Activated CD8-positive, alpha-beta T cell treated with anti-CD3 and anti-CD28 coated beads for 36 hours (primary cell): ENCODE measurements at regions not wholly inside any gene's neighbourhood (a gene's known extent, or its start where the extent isn't known, plus 50 kb on each side); places are given as distances from the start of the nearest gene placed in this dataset.

Experiments used
- ATAC-seq: fragments of 200-7000 bp; cut with Tn5 transposase; one replicate; pipeline ENCODE4 v1.10.0; 2021; ENCODE audit warnings: mild to moderate bottlenecking, moderate library complexity
- CTCF ChIA-PET: fragments of 350-600 bp; sonication (Branson Sonifier 250); formaldehyde crosslinking; loops from one replicate; lab custom pipeline; 2021; ENCODE audit warnings: antibody characterized with exemption; lab: Charles Lee
- POLR2A ChIA-PET: fragments of 350-600 bp; sonication (Branson Sonifier 250); formaldehyde crosslinking; loops from one replicate; lab custom pipeline; 2021; ENCODE audit warnings: antibody characterized with exemption; lab: Charles Lee
- DNase-seq: peaks from one replicate; pipeline ENCODE4 v3.0.0-alpha.2; 2020
- H3K27ac Mint-ChIP-seq: one replicate; pipeline ENCODE4 v1.8.0; 2021; ENCODE audit warnings: mild to moderate bottlenecking, mixed read lengths
- H3K27me3 Mint-ChIP-seq: one replicate; pipeline ENCODE4 v1.8.0; 2021; ENCODE audit warnings: mixed read lengths
- H3K36me3 Mint-ChIP-seq: one replicate; pipeline ENCODE4 v1.8.0; 2021; ENCODE audit warnings: low read depth, mixed read lengths
- H3K4me1 Mint-ChIP-seq: one replicate; pipeline ENCODE4 v1.8.0; 2021; ENCODE audit warnings: low read depth, mixed read lengths
- H3K4me3 Mint-ChIP-seq: one replicate; pipeline ENCODE4 v1.8.0; 2021; ENCODE audit warnings: mild to moderate bottlenecking, moderate library complexity, mixed read lengths
- H3K9me3 Mint-ChIP-seq: one replicate; pipeline ENCODE4 v1.8.0; 2021; ENCODE audit warnings: mixed read lengths
- intact Hi-C: fragments of 100-400 bp; cut with micrococcal nuclease; formaldehyde crosslinking; loops from one replicate; pipeline ENCODE4 v1.10.0; 2022
- TF ChIP-seq, protein P1 (sequence below): fragments of 200-600 bp; IDR thresholded peaks from one replicate; pipeline ENCODE4 v1.8.0; 2022; ENCODE audit warnings: antibody characterized with exemption, mild to moderate bottlenecking

DNA sequence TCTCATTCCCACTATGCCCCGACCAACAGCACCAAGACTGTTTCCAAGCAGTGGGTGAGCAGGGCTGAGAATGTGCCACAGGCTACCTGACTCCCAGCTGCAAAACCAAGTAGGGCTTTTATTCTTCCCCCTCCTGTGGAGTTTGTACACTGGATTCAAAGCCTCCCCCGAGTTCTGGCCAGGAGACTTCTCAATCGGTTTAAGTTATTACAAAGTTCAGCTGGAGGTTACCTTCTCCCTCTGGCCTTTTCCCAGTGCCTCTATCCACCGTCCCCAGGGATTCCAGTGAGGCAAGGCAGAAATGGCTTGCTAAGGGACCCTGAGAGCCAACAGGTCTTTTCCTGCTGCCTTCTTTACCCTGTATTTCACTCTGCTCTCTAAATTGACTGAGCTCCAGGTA is 217.0 kb downstream of the ADGRG6 start:
- ATAC-seq (no peak), DNase-seq (no peak)
- no peaks in the 10 kb centered on the region for H3K36me3 Mint-ChIP-seq
- peaks cover 6% of the 10 kb centered on the region for H3K9me3 Mint-ChIP-seq
- POLR2A ChIA-PET = no interaction called here
- H3K4me1 Mint-ChIP-seq = no peaks in the 10 kb centered on the region
- intact Hi-C loops = no loop called here
- no peaks in the 10 kb centered on the region for H3K27me3 Mint-ChIP-seq
- TF ChIP-seq, protein P1, sequence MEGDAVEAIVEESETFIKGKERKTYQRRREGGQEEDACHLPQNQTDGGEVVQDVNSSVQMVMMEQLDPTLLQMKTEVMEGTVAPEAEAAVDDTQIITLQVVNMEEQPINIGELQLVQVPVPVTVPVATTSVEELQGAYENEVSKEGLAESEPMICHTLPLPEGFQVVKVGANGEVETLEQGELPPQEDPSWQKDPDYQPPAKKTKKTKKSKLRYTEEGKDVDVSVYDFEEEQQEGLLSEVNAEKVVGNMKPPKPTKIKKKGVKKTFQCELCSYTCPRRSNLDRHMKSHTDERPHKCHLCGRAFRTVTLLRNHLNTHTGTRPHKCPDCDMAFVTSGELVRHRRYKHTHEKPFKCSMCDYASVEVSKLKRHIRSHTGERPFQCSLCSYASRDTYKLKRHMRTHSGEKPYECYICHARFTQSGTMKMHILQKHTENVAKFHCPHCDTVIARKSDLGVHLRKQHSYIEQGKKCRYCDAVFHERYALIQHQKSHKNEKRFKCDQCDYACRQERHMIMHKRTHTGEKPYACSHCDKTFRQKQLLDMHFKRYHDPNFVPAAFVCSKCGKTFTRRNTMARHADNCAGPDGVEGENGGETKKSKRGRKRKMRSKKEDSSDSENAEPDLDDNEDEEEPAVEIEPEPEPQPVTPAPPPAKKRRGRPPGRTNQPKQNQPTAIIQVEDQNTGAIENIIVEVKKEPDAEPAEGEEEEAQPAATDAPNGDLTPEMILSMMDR = no peak
- H3K27ac Mint-ChIP-seq = no peak overlapping the region
- H3K4me3 Mint-ChIP-seq = no peak overlapping the region
- CTCF ChIA-PET = no interaction called here

DNA sequence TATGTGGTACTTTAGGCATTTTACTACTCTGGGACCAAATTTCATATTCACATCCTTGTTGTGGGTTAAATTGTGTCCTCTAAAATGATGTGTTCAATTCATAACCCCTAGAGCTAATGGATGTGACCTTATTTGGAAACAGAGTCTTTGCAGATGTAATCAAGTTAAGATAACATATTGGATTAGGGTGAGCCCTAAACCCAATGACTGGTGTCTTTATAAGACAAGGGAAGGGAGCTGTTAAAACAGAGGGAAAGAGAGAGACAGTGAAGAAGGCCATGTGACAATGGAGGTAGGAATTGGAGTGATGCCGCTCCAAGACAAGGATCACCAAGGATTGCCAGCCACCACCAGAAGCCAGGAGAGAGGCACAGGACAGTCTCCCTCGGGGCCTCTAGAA is 220.0 kb downstream of the ADGRG6 start:
- ChIA-PET CTCF (no interaction called here), POLR2A (no interaction called here)
- H3K4me3 Mint-ChIP-seq = no peak overlapping the region
- DNase-seq = no peak
- no peak for ATAC-seq
- H3K27ac Mint-ChIP-seq = no peak overlapping the region
- peaks cover 2% of the 10 kb centered on the region for H3K9me3 Mint-ChIP-seq
- H3K27me3 Mint-ChIP-seq = peaks cover 2% of the 10 kb centered on the region
- H3K4me1 Mint-ChIP-seq = no peaks in the 10 kb centered on the region
- intact Hi-C loops = no loop called here
- H3K36me3 Mint-ChIP-seq = no peaks in the 10 kb centered on the region
- TF ChIP-seq, protein P1 = no peak

DNA sequence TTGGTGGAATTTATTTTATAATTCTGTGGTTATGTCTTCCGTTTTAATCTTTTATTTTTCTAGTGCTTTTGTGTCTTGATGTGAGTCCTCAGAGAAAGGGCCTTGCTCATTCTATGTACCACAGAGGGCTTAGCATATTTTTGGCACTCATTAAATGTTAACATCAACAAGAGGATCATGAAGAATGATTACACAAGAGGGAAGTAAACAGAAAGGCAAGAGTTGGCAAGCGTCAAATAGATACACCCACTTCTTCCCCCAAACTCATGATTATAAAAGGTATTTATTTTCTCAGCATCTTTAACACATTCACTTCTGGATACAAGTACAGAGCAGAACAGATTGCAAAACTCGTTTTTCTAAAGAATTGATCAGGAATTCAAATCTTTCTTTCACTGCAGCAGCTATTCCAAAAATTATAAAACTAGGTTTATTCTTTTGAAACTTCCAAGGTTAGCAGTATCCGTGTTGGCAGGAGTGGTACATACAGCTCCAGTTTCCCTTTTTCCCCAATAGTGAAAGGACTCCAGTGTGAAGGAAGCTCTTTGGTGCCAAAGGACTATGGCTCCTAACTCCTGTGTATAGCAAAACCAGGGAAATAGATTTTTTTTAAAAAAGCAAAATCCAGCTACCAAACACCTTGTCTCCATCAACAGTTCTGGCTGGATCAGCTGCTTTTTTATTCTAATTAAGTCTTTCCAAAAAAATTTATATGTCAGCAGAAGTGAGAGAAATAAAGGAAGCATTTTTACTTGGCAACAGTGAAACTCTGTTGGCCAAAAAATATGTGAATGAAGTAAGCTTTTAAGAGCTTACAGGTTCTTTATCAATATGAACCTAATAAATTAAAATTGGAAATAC is 221.9 kb downstream of the ADGRG6 start:
- intact Hi-C loops = no loop called here
- H3K27me3 Mint-ChIP-seq = peaks cover 2% of the 10 kb centered on the region
- H3K27ac Mint-ChIP-seq = no peak overlapping the region
- no peak overlapping the region for H3K4me3 Mint-ChIP-seq
- POLR2A ChIA-PET = no interaction called here
- no peaks in the 10 kb centered on the region for H3K9me3 Mint-ChIP-seq
- TF ChIP-seq, protein P1 = no peak
- DNase-seq (no peak), ATAC-seq (no peak)
- H3K4me1 Mint-ChIP-seq = no peaks in the 10 kb centered on the region
- no peaks in the 10 kb centered on the region for H3K36me3 Mint-ChIP-seq
- CTCF ChIA-PET = no interaction called here

DNA sequence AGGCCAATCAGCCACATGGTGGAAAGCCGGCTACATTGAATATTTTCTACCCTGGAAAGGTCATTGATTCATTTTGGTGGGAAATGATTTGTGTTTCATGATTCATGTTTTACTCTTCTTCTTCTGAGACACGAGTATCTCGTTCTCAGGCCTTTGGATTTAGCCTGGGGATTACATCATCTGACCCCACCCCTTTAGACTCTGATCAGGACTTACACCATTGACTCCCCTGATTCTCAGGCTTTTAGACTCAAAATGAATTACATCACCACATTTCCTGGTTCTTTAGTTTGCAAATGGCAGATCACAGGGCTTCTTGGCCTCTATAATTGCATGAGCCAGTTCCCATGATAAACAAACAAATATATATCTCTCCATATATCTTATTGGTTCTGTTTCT is 228.8 kb downstream of the ADGRG6 start:
- H3K27ac Mint-ChIP-seq = no peak overlapping the region
- TF ChIP-seq, protein P1 = no peak
- no peak overlapping the region for H3K4me3 Mint-ChIP-seq
- no peak for DNase-seq
- no peak for ATAC-seq
- POLR2A ChIA-PET = no interaction called here
- peaks cover 2% of the 10 kb centered on the region for H3K27me3 Mint-ChIP-seq
- H3K36me3 Mint-ChIP-seq = peaks cover 3% of the 10 kb centered on the region
- no peaks in the 10 kb centered on the region for H3K4me1 Mint-ChIP-seq
- intact Hi-C loops = no loop called here
- H3K9me3 Mint-ChIP-seq = peaks cover 16% of the 10 kb centered on the region
- CTCF ChIA-PET = no interaction called here

DNA sequence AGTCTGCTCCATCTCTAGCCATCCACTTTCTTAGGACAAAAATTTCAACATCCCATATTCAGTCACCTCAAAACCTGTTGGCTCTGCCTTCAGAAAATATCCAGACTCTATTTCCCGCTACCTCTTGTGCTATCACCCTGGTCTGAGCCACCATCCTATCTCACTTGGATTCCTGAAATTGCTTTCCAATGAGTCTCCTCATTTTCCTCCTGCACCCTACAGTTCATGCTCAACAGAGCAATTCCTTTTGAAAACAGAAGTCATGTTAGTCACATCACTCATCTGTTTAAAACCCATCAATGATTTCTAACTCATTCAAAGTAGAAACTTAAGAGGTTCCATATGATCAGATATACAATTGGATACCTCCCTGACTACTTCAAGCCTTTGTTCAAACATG is 229.9 kb downstream of the ADGRG6 start:
- H3K27me3 Mint-ChIP-seq = no peaks in the 10 kb centered on the region
- no peaks in the 10 kb centered on the region for H3K4me1 Mint-ChIP-seq
- no peak for DNase-seq
- ATAC-seq = no peak
- peaks cover 19% of the 10 kb centered on the region for H3K9me3 Mint-ChIP-seq
- peaks cover 3% of the 10 kb centered on the region for H3K36me3 Mint-ChIP-seq
- TF ChIP-seq, protein P1 = no peak
- ChIA-PET CTCF (no interaction called here), POLR2A (no interaction called here)
- no peak overlapping the region for H3K27ac Mint-ChIP-seq
- H3K4me3 Mint-ChIP-seq = no peak overlapping the region
- intact Hi-C loops = no loop called here
